Esophagus (tissue), 2 donors: ENCODE measurements at regions not wholly inside any gene's neighbourhood (a gene's known extent, or its start where the extent isn't known, plus 50 kb on each side); places are given as distances from the start of the nearest gene placed in this dataset.

Source experiments
- H3K27ac ChIP-seq, 2 donors: one replicate each; pipeline ENCODE4 v1.5.1; 2013; ENCODE audit warnings: low read depth in 2 of 2, mild to moderate bottlenecking in 2 of 2, inconsistent platforms in 1 of 2, low read length in 1 of 2, moderate library complexity in 1 of 2
- H3K27me3 ChIP-seq, 2 donors: one replicate each; pipeline ENCODE4 v1.6.1; 2013; ENCODE audit warnings: low read length in 2 of 2, control low read depth in 1 of 2, mild to moderate bottlenecking in 1 of 2; ENCODE audit not compliant: insufficient read depth in 2 of 2, control insufficient read depth in 1 of 2
- H3K36me3 ChIP-seq, 2 donors: one replicate each; pipeline ENCODE4 v1.6.1; 2013; ENCODE audit warnings: low read length in 1 of 2; ENCODE audit not compliant: control insufficient read depth in 2 of 2, insufficient read depth in 2 of 2
- H3K4me1 ChIP-seq, 2 donors: one replicate each; pipeline ENCODE4 v1.6.1; 2013; ENCODE audit warnings: low read length in 1 of 2; ENCODE audit not compliant: control insufficient read depth in 2 of 2, insufficient read depth in 2 of 2
- H3K4me3 ChIP-seq, 2 donors: one replicate each; pipeline ENCODE4 v1.5.1; 2013; ENCODE audit warnings: low read length in 2 of 2, mild to moderate bottlenecking in 2 of 2, low read depth in 1 of 2, moderate library complexity in 1 of 2
- H3K9me3 ChIP-seq, 2 donors: one replicate each; pipeline ENCODE4 v1.6.1; 2013; ENCODE audit warnings: mild to moderate bottlenecking in 2 of 2, low read depth in 1 of 2, low read length in 1 of 2, moderate library complexity in 1 of 2; ENCODE audit not compliant: control insufficient read depth in 2 of 2, insufficient read depth in 1 of 2
- WGBS, 2 donors: extraction: QIAGEN DNeasy Blood & Tissue Kit; methylation state at CpG; one replicate each; pipeline ENCODE4 v1.1.7; 2013; 5-methylcytosine and 5-hydroxymethylcytosine counted together
- donor health status: healthy with polysubstance abuse.
- donor health status: Bipolar disorder and iron deficiency.

GRCh38 chr16:65660390-65660789 is 538.5 kb upstream of the CDH11 start:
- H3K27ac ChIP-seq: no peak overlapping the region
- 46 to 59% methylated on average over 5 of the region's 5 CpGs for WGBS, 2 donors
- no peak overlapping the region for H3K4me3 ChIP-seq
- H3K9me3 ChIP-seq: no peaks in the 10 kb centered on the region
- no peaks in the 10 kb centered on the region for H3K36me3 ChIP-seq
- peaks cover 0 to 12% of the 10 kb centered on the region in 2 donors for H3K4me1 ChIP-seq
- H3K27me3 ChIP-seq: no peaks in the 10 kb centered on the region

GRCh38 chr16:65659758-65660157 is 537.9 kb upstream of the CDH11 start:
- Histone ChIP-seq H3K27ac (no peak overlapping the region), H3K36me3 (no peaks in the 10 kb centered on the region), H3K27me3 (no peaks in the 10 kb centered on the region), H3K4me3 (no peak overlapping the region), H3K4me1 (peaks cover 0 to 12% of the 10 kb centered on the region in 2 donors), H3K9me3 (no peaks in the 10 kb centered on the region)
- 92 to 94% methylated on average over 7 of the region's 7 CpGs for WGBS, 2 donors

- Histone ChIP-seq H3K9me3 (no peaks in the 10 kb centered on the region), H3K4me3 (no peak overlapping the region), H3K27me3 (no peaks in the 10 kb centered on the region), H3K36me3 (no peaks in the 10 kb centered on the region), H3K4me1 (peaks cover 0 to 12% of the 10 kb centered on the region in 2 donors), H3K27ac (peak overlapping the region; percentile 66 to 85)
- 45 to 53% methylated on average over 2 of the region's 2 CpGs for WGBS, 2 donors
Measured at GRCh38 chr16:65658787-65659220, 536.9 kb upstream of the CDH11 start.

- Histone ChIP-seq H3K4me1 (peaks cover 0 to 12% of the 10 kb centered on the region in 2 donors), H3K27me3 (no peaks in the 10 kb centered on the region), H3K36me3 (no peaks in the 10 kb centered on the region), H3K27ac (peak overlapping the region; percentile 66 to 85), H3K9me3 (no peaks in the 10 kb centered on the region), H3K4me3 (no peak overlapping the region)
- WGBS, 2 donors: 23 to 41% methylated on average over 4 of the region's 4 CpGs
Measured at GRCh38 chr16:65658349-65658748, 536.5 kb upstream of the CDH11 start.

GRCh38 chr16:65657556-65657955 is 535.7 kb upstream of the CDH11 start:
- Histone ChIP-seq H3K27me3 (no peaks in the 10 kb centered on the region), H3K9me3 (no peaks in the 10 kb centered on the region), H3K27ac (no peak overlapping the region), H3K4me3 (no peak overlapping the region), H3K36me3 (no peaks in the 10 kb centered on the region), H3K4me1 (peaks cover 0 to 12% of the 10 kb centered on the region in 2 donors)
- WGBS, 2 donors: 89 to 93% methylated on average over 1 of the region's 1 CpG

- Histone ChIP-seq H3K4me3 (no peak overlapping the region), H3K9me3 (no peaks in the 10 kb centered on the region), H3K27ac (no peak overlapping the region), H3K4me1 (peaks cover 0 to 12% of the 10 kb centered on the region in 2 donors), H3K27me3 (no peaks in the 10 kb centered on the region), H3K36me3 (no peaks in the 10 kb centered on the region)
- 45 to 52% methylated on average over 6 of the region's 6 CpGs for WGBS, 2 donors
Measured at GRCh38 chr16:65657071-65657494, 535.2 kb upstream of the CDH11 start.

GRCh38 chr16:65655802-65656201 is 533.9 kb upstream of the CDH11 start:
- H3K27ac ChIP-seq: no peak overlapping the region
- no peaks in the 10 kb centered on the region for H3K27me3 ChIP-seq
- H3K4me3 ChIP-seq: no peak overlapping the region
- no peaks in the 10 kb centered on the region for H3K9me3 ChIP-seq
- H3K4me1 ChIP-seq: peaks cover 0 to 12% of the 10 kb centered on the region in 2 donors
- 66 to 86% methylated on average over 3 of the region's 3 CpGs for WGBS, 2 donors
- no peaks in the 10 kb centered on the region for H3K36me3 ChIP-seq

GRCh38 chr16:65648101-65648500 is 526.2 kb upstream of the CDH11 start:
- no peak overlapping the region for H3K4me3 ChIP-seq
- no peaks in the 10 kb centered on the region for H3K27me3 ChIP-seq
- H3K36me3 ChIP-seq: no peaks in the 10 kb centered on the region
- H3K27ac ChIP-seq: no peak overlapping the region
- 90 to 92% methylated on average over 5 of the region's 5 CpGs for WGBS, 2 donors
- H3K4me1 ChIP-seq: no peaks in the 10 kb centered on the region
- no peaks in the 10 kb centered on the region for H3K9me3 ChIP-seq

- Histone ChIP-seq H3K27ac (no peak overlapping the region), H3K9me3 (no peaks in the 10 kb centered on the region), H3K27me3 (peaks cover 0 to 2% of the 10 kb centered on the region in 2 donors), H3K4me3 (no peak overlapping the region), H3K36me3 (no peaks in the 10 kb centered on the region), H3K4me1 (no peaks in the 10 kb centered on the region)
- WGBS, 2 donors: 73 to 83% methylated on average over 2 of the region's 2 CpGs
Measured at GRCh38 chr16:65644821-65645220, 523.0 kb upstream of the CDH11 start.

GRCh38 chr16:65641762-65642289 is 520.0 kb upstream of the CDH11 start:
- peaks cover 0 to 2% of the 10 kb centered on the region in 2 donors for H3K27me3 ChIP-seq
- no peak overlapping the region for H3K4me3 ChIP-seq
- no peak overlapping the region for H3K27ac ChIP-seq
- WGBS, 2 donors: 84 to 88% methylated on average over 3 of the region's 3 CpGs
- H3K36me3 ChIP-seq: no peaks in the 10 kb centered on the region
- no peaks in the 10 kb centered on the region for H3K9me3 ChIP-seq
- H3K4me1 ChIP-seq: no peaks in the 10 kb centered on the region
